HCT116 (cell line): ENCODE measurements at regions not wholly inside any gene's neighbourhood (a gene's known extent, or its start where the extent isn't known, plus 50 kb on each side); places are given as distances from the start of the nearest gene placed in this dataset.

ENCODE experiments used
- ATAC-seq: fragments of 200-7000 bp; cut with Tn5 transposase; 2 replicates; pipeline ENCODE4 v1.9.1; 2020; ENCODE audit warnings: mild to moderate bottlenecking, moderate library complexity
- BruUV-seq: library from RNA; stranded (reverse); fragments of 400-500 nt; replicated peaks from 2 replicates; lab custom pipeline; 2021; lab: Mats Ljungman, UMichigan
- CTCF ChIA-PET: fragments of 300-600 bp; sonication (Branson Sonifier 250); formaldehyde crosslinking; loops from one replicate; lab custom pipeline; 2021; ENCODE audit warnings: antibody characterized with exemption; lab: Charles Lee
- POLR2A ChIA-PET: fragments of 300-600, 350-600 bp; sonication (Branson Sonifier 250); formaldehyde crosslinking; loops from one replicate; lab custom pipeline; 2021; ENCODE audit warnings: antibody characterized with exemption; lab: Charles Lee
- RAD21 ChIA-PET, 2 experiments: fragments of 300-600 bp; sonication (Branson Sonifier 250); formaldehyde crosslinking; loops; one replicate each; lab custom pipeline; 2023; ENCODE audit warnings: low total read pairs in 2 of 2; ENCODE audit not compliant: uncharacterized antibody in 2 of 2, unreplicated experiment in 2 of 2, low non-redundant PET in 1 of 2; lab: Charles Lee
- DNase-seq: peaks from one replicate; pipeline ENCODE4 v3.0.0-alpha.2; 2010; ENCODE audit warnings: low read depth, low spot score
- H2AFZ ChIP-seq: fragments of 200-600 bp; shearing (Covaris generic), sonication (generic); 2 replicates; pipeline ENCODE4 v1.6.1; 2017; ENCODE audit warnings: low read depth, mixed run types, mixed read lengths, antibody characterized with exemption, low read length; ENCODE audit not compliant: poor library complexity, severe bottlenecking
- H3K27ac ChIP-seq: 2 replicates; pipeline ENCODE4 v1.5.1; 2012; ENCODE audit warnings: low read depth, low read length
- H3K27me3 ChIP-seq: fragments of 200-600 bp; sonication (generic); 2 replicates; pipeline ENCODE4 v1.6.1; 2016; ENCODE audit warnings: mixed run types, low read length, mixed read lengths; ENCODE audit not compliant: insufficient read depth
- H3K36me3 ChIP-seq, 2 experiments: fragments of 200-500 bp in 1 of 2; fragments of 200-600 bp in 1 of 2; sonication (Bioruptor generic) in 1 of 2; sonication (generic) in 1 of 2; 2 replicates each; pipeline versions ENCODE4 v1.5.1 to v1.6.1; 2014 to 2016; ENCODE audit warnings: low read length in 2 of 2, inconsistent platforms in 1 of 2, mixed read lengths in 1 of 2, mixed run types in 1 of 2; ENCODE audit not compliant: insufficient read depth in 2 of 2, control insufficient read depth in 1 of 2
- H3K4me1 ChIP-seq, 2 experiments: fragments of 200-600 bp in 1 of 2; sonication (generic) in 1 of 2; 2 replicates each; pipeline versions ENCODE4 v1.5.1 to v1.6.1; 2012 to 2017; ENCODE audit warnings: low read length in 2 of 2, inconsistent platforms in 1 of 2, mild to moderate bottlenecking in 1 of 2, mixed read lengths in 1 of 2, mixed run types in 1 of 2, moderate library complexity in 1 of 2; ENCODE audit not compliant: insufficient read depth in 2 of 2, control insufficient read depth in 1 of 2
- H3K4me2 ChIP-seq: fragments of 200-600 bp; sonication (generic); 2 replicates; pipeline ENCODE4 v1.6.1; 2017; ENCODE audit warnings: mixed run types, low read length, mixed read lengths
- H3K4me3 ChIP-seq, 2 experiments: fragments of 200-600 bp in 1 of 2; sonication (generic) in 1 of 2; replicated peaks in 1 of 2; 2 replicates each; pipeline ENCODE4 v1.5.1; 2011 to 2016; ENCODE audit warnings: low read length in 2 of 2, control low read depth in 1 of 2, low read depth in 1 of 2, mild to moderate bottlenecking in 1 of 2, mixed read lengths in 1 of 2, mixed run types in 1 of 2
- H3K79me2 ChIP-seq: fragments of 200-600 bp; sonication (generic); 2 replicates; pipeline ENCODE4 v1.6.1; 2017; ENCODE audit warnings: mild to moderate bottlenecking, mixed run types, low read length, moderate library complexity, mixed read lengths; ENCODE audit not compliant: insufficient read depth
- H3K9ac ChIP-seq: fragments of 200-600 bp; sonication (generic); 2 replicates; pipeline ENCODE4 v1.6.1; 2016; ENCODE audit warnings: low read length, mixed read lengths
- H3K9me2 ChIP-seq: fragments of 200-600 bp; sonication (generic), shearing (Covaris generic); 2 replicates; pipeline ENCODE4 v1.6.1; 2017; ENCODE audit warnings: mixed run types, mild to moderate bottlenecking, moderate library complexity; ENCODE audit not compliant: insufficient read depth
- H3K9me3 ChIP-seq, 2 experiments: fragments of 200-500 bp in 1 of 2; fragments of 200-600 bp in 1 of 2; sonication (Bioruptor generic) in 1 of 2; sonication (generic) in 1 of 2; 2 replicates each; pipeline ENCODE4 v1.6.1; 2014 to 2017; ENCODE audit warnings: low read length in 2 of 2, mixed read lengths in 2 of 2, inconsistent platforms in 1 of 2, low read depth in 1 of 2, mild to moderate bottlenecking in 1 of 2, mixed run types in 1 of 2, moderate library complexity in 1 of 2; ENCODE audit not compliant: control insufficient read depth in 1 of 2, insufficient read depth in 1 of 2
- H4K20me1 ChIP-seq: fragments of 200-600 bp; sonication (generic), shearing (Covaris generic); 2 replicates; pipeline ENCODE4 v1.6.1; 2017; ENCODE audit warnings: mixed run types, mild to moderate bottlenecking, moderate library complexity; ENCODE audit not compliant: insufficient read depth
- CTCF ChIP-seq, 3 experiments: fragments of 200-600 bp in 1 of 3; sonication (generic) in 1 of 3; IDR thresholded peaks in 2 of 3; conservative IDR thresholded peaks in 1 of 3; 2 replicates each; pipeline ENCODE4 v1.5.1; 2012 to 2017; ENCODE audit warnings: low read depth in 2 of 3, low read length in 2 of 3, antibody characterized with exemption in 1 of 3, borderline replicate concordance in 1 of 3, control low read depth in 1 of 3, mild to moderate bottlenecking in 1 of 3, mixed read lengths in 1 of 3, mixed run types in 1 of 3, moderate library complexity in 1 of 3; ENCODE audit not compliant: insufficient read depth in 1 of 3
- EGR1 ChIP-seq: IDR thresholded peaks from 2 replicates; pipeline ENCODE4 v1.6.1; 2012; ENCODE audit warnings: low read depth
- EZH2 ChIP-seq: fragments of 200-600 bp; sonication (generic); IDR thresholded peaks from 2 replicates; pipeline ENCODE4 v1.6.1; 2017; ENCODE audit warnings: antibody characterized with exemption, mixed run types
- EZH2phosphoT487 ChIP-seq: fragments of 200-600 bp; IDR thresholded peaks from 2 replicates; pipeline ENCODE4 v1.6.1; 2018; ENCODE audit warnings: antibody characterized with exemption, borderline replicate concordance
- JUND ChIP-seq: IDR thresholded peaks from 2 replicates; pipeline ENCODE4 v1.6.1; 2012
- MAX ChIP-seq: IDR thresholded peaks from 2 replicates; pipeline ENCODE4 v1.6.1; 2012
- POLR2A ChIP-seq: IDR thresholded peaks from 2 replicates; pipeline ENCODE4 v1.7.0; 2011; ENCODE audit warnings: borderline replicate concordance; ENCODE audit not compliant: insufficient read depth, insufficient read length; ENCODE audit errors: extremely low read depth
- POLR2AphosphoS5 ChIP-seq: IDR thresholded peaks from 2 replicates; pipeline ENCODE4 v1.6.1; 2011; ENCODE audit warnings: mild to moderate bottlenecking, low read depth, low read length, moderate library complexity
- RAD21 ChIP-seq: IDR thresholded peaks from 2 replicates; pipeline ENCODE4 v1.6.1; 2012; ENCODE audit warnings: low read depth, mild to moderate bottlenecking
- SIN3A ChIP-seq: IDR thresholded peaks from 2 replicates; pipeline ENCODE4 v1.6.1; 2012; ENCODE audit warnings: low read depth
- SRF ChIP-seq: IDR thresholded peaks from 2 replicates; pipeline ENCODE4 v1.6.1; 2012; ENCODE audit warnings: low read depth
- YY1 ChIP-seq: IDR thresholded peaks from 2 replicates; pipeline ENCODE4 v1.6.1; 2011; ENCODE audit warnings: low read length, low read depth, moderate library complexity, mild to moderate bottlenecking; ENCODE audit not compliant: insufficient replicate concordance; ENCODE audit errors: extremely low read depth
- ZBTB33 ChIP-seq: IDR thresholded peaks from 2 replicates; pipeline ENCODE4 v1.6.1; 2011; ENCODE audit warnings: mild to moderate bottlenecking, low read length, moderate library complexity; ENCODE audit not compliant: insufficient replicate concordance; ENCODE audit errors: extremely low read depth
- ZFX ChIP-seq: fragments of 450-650 bp; IDR thresholded peaks from 2 replicates; pipeline ENCODE4 v1.6.1; 2017
- ZNF274 ChIP-seq: fragments of 200-500 bp; sonication (Bioruptor generic); IDR thresholded peaks from 2 replicates; pipeline ENCODE4 v1.6.1; 2014; ENCODE audit warnings: mild to moderate bottlenecking, low read depth, low read length, inconsistent platforms
- intact Hi-C: fragments of 100-400 bp; cut with micrococcal nuclease; formaldehyde crosslinking; loops from 2 replicates; pipeline ENCODE4 v1.10.0; 2022

DNA sequence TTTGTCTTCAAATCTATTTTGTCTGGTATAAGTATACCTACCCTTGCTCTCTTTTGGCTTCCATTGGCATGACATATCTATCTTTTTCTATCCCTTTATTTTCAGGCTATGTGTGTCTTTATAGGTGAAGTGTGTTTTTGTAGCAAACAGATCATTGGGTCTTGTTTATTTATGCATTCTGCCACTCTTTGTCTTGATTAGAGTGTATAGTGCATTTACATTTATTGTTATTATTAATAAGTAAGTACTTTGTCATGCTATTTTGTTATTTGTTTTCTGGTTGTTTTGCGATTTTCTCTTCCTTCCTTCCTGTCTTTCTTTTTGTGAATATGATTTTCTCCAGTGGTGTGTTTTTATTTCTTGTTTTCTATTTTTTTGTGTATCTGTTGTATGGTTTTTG lies 188.6 kb downstream of the GLUD2 start:
- Histone ChIP-seq H3K9me2 (no peaks in the 10 kb centered on the region), H4K20me1 (no peaks in the 10 kb centered on the region), H3K79me2 (no peaks in the 10 kb centered on the region), H3K4me3 (no peak overlapping the region), H3K27me3 (no peaks in the 10 kb centered on the region), H3K9me3 (no peaks in the 10 kb centered on the region), H3K4me2 (no peak overlapping the region), H3K36me3 (no peaks in the 10 kb centered on the region), H3K9ac (no peak overlapping the region), H2AFZ (no peak overlapping the region), H3K27ac (no peak overlapping the region), H3K4me1 (no peaks in the 10 kb centered on the region)
- ChIA-PET POLR2A (no interaction called here), RAD21 (no interaction called here), CTCF (no interaction called here)
- ATAC-seq, result no peak
- no peak for DNase-seq
- no peak for TF ChIP-seq SRF
- no peak for TF ChIP-seq ZBTB33
- no peak for TF ChIP-seq EGR1
- no peak for TF ChIP-seq ZFX
- no peak for TF ChIP-seq RAD21
- TF ChIP-seq YY1, result no peak
- intact Hi-C loops, result no loop called here
- BruUV-seq, result no TSS peak

DNA sequence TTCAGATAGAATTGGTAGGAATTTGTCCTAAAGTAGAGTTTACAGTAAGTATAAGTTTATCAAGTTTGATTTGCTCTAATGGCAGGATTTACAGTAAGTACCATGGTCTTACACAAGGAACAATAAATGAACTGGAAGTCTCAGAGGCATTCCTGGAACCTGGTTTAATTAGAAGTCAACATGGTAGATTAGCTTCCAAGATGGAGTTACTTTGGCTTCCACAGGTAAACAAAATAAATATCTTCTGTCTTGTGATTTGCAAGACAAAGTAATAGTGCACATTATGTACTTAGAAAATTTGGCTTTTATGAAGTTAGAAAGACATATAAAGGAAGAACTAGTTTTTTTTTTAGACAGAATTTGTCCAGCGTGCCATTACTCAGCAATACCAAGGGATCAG lies 190.7 kb downstream of the GLUD2 start:
- CTCF ChIA-PET, result no interaction called here
- Histone ChIP-seq H3K27me3 (no peaks in the 10 kb centered on the region), H2AFZ (no peak overlapping the region), H3K9me2 (no peaks in the 10 kb centered on the region), H3K4me2 (no peak overlapping the region), H3K4me1 (no peaks in the 10 kb centered on the region), H3K9ac (no peak overlapping the region), H3K36me3 (no peaks in the 10 kb centered on the region), H3K79me2 (no peaks in the 10 kb centered on the region), H3K4me3 (no peak overlapping the region), H3K27ac (no peak overlapping the region), H3K9me3 (no peaks in the 10 kb centered on the region), H4K20me1 (no peaks in the 10 kb centered on the region)
- RAD21 ChIA-PET, result no interaction called here
- no TSS peak for BruUV-seq
- ATAC-seq (no peak), DNase-seq (no peak)
- POLR2A ChIA-PET, result no interaction called here
- intact Hi-C loops, result no loop called here
- no peak for TF ChIP-seq POLR2A
- TF ChIP-seq CTCF (IDR thresholded peaks at IDR 0.05 in 2 of 3, conservative IDR thresholded peaks at IDR 0.05 in 1 of 3; ENCODE audit: borderline replicate concordance in 1 of 3, insufficient read depth in 1 of 3, low read depth in 2 of 3, low read length in 2 of 3), result no peak
- no peak for TF ChIP-seq JUND
- no peak for TF ChIP-seq SIN3A
- TF ChIP-seq MAX, result no peak
- no peak for TF ChIP-seq YY1
- TF ChIP-seq EZH2phosphoT487, result no peak
- TF ChIP-seq EGR1, result no peak
- no peak for TF ChIP-seq SRF
- no peak for TF ChIP-seq EZH2
- no peak for TF ChIP-seq ZNF274
- TF ChIP-seq POLR2AphosphoS5, result no peak
- TF ChIP-seq RAD21, result no peak
- no peak for TF ChIP-seq ZFX
